ENCODE measurements at regions not wholly inside any gene's neighbourhood (a gene's known extent, or its start where the extent isn't known, plus 50 kb on each side); places are given as distances from the start of the nearest gene placed in this dataset.

- TF ChIP-seq CTCF (conservative IDR thresholded peaks at IDR 0.05), result no peak
- no peak for TF ChIP-seq EZH2 (IDR thresholded peaks at IDR 0.05; ENCODE audit: low read depth)
Observed at GRCh38 chr17:71689782-71690181, 431.0 kb upstream of the SOX9 start.

Measured in PC-9 (cell line).